ENCODE measurements at regions not wholly inside any gene's neighbourhood (a gene's known extent, or its start where the extent isn't known, plus 50 kb on each side); places are given as distances from the start of the nearest gene placed in this dataset.

DNA sequence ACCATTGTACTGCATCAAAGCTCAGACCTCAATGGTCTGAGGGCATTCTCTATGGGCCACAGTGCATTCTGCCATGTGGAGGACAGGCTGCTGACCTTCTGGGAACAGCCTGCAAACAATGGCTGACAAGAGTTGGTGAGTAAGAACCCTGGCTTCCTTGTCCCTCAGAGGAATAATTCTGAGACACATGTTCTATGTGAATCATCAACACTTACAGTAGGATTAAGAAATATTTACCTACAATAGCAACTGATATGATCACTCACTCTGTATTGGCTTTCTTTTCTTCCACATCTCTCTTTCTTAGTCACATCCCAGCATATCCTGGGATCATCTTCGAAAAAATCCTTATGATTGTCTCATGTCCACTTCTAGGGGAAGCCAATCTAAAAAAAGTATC is 306.5 kb upstream of the ITGA1 start:
- Histone ChIP-seq H3K27me3 (replicated peaks) (no peaks in the 10 kb centered on the region), H3K4me3 (ENCODE audit: low read depth, low read length) (no peak overlapping the region), H3K27ac (no peak overlapping the region), H3K36me3 (replicated peaks) (no peaks in the 10 kb centered on the region)
- DNase-seq = no peak
- TF ChIP-seq, protein P1, sequence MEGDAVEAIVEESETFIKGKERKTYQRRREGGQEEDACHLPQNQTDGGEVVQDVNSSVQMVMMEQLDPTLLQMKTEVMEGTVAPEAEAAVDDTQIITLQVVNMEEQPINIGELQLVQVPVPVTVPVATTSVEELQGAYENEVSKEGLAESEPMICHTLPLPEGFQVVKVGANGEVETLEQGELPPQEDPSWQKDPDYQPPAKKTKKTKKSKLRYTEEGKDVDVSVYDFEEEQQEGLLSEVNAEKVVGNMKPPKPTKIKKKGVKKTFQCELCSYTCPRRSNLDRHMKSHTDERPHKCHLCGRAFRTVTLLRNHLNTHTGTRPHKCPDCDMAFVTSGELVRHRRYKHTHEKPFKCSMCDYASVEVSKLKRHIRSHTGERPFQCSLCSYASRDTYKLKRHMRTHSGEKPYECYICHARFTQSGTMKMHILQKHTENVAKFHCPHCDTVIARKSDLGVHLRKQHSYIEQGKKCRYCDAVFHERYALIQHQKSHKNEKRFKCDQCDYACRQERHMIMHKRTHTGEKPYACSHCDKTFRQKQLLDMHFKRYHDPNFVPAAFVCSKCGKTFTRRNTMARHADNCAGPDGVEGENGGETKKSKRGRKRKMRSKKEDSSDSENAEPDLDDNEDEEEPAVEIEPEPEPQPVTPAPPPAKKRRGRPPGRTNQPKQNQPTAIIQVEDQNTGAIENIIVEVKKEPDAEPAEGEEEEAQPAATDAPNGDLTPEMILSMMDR (IDR thresholded peaks at IDR 0.05; ENCODE audit: low read depth, low read length, missing control alignments) = no peak
- in situ Hi-C loops (cut with HindIII; ENCODE audit: low pct_ligation_motif_present, low sequenced_read_pairs) = no loop called here

DNA sequence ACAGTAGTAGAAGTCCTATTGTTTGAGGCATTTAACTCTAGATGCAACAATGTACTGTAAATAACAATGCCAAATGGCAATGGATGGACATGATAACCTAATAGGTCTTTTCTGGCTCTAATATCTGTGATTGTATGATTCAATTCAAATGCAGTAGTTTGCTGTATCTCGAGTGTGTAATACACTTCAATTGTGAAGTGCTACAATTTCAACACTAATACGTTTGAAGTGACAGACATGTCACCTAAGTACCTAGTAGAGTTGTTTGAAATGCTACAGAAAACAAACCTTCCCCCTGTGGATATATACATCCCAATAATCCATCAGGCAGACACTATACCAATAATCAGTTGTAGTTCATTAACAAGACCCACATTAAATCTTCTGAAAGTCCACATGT is 305.9 kb upstream of the ITGA1 start:
- DNase-seq = no peak
- H3K27me3 ChIP-seq (replicated peaks) = no peaks in the 10 kb centered on the region
- in situ Hi-C loops (cut with HindIII; ENCODE audit: low pct_ligation_motif_present, low sequenced_read_pairs) = no loop called here
- TF ChIP-seq, protein P1 (IDR thresholded peaks at IDR 0.05; ENCODE audit: low read depth, low read length, missing control alignments) = no peak
- H3K4me3 ChIP-seq (ENCODE audit: low read depth, low read length) = no peak overlapping the region
- H3K27ac ChIP-seq = no peak overlapping the region
- H3K36me3 ChIP-seq (replicated peaks) = no peaks in the 10 kb centered on the region

DNA sequence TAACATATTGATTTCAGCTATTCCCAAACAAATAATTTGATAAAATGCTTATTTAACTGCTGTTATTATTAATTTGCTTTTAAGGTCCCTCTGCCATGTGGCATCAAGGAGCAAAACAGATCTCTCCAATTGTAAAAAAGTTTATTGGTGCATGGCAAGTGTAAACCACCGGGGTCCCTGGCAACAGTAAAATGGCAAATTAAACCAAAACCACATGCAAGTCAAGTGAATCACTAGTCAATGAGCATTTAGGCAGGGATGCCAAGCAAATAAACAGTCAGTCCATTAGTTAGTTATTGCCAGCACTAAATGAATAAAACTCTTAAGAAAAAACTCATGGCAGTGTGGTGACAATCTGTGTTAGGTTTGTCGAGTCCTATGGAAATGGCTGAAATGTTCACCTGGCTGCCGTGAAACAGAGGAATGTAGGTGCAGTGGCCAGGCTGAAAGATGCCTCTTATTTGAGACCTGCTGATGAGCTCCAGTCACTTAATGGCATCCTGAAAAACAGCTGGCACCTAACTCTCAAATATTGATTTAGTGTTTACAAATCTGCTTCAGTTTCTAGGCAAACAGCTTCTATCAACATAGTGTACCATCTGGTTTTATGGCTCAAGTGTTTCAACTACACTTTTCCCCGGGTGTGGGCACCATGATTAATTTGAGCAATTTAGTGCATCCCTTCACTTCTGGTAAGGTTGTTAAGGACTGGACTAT is 296.5 kb upstream of the ITGA1 start:
- no peaks in the 10 kb centered on the region for H3K27me3 ChIP-seq (replicated peaks)
- no peak overlapping the region for H3K4me3 ChIP-seq (ENCODE audit: low read depth, low read length)
- no peaks in the 10 kb centered on the region for H3K36me3 ChIP-seq (replicated peaks)
- in situ Hi-C loops (cut with HindIII; ENCODE audit: low pct_ligation_motif_present, low sequenced_read_pairs) = no loop called here
- H3K27ac ChIP-seq = no peak overlapping the region
- TF ChIP-seq, protein P1 (IDR thresholded peaks at IDR 0.05; ENCODE audit: low read depth, low read length, missing control alignments) = no peak
- no peak for DNase-seq

DNA sequence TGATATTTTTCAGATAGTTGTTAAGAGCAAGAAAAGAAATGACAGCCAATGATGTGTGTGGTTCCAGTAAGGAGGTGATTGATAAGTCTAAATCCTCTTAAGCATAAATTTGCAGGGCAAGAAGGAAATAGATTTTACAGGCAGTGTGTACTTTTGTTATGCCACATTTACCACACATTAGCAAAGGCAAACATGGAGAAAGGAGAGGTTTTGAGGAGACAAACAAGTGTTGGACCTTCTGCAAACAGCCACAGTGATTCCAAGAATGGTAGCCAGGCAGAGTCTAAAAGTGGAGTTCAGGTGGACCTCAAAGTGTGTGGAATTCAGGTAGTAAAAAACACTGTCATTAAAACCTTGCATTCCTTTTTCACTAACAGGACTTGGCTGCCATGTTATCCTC is 295.9 kb upstream of the ITGA1 start:
- TF ChIP-seq, protein P1 (IDR thresholded peaks at IDR 0.05; ENCODE audit: low read depth, low read length, missing control alignments) = no peak
- in situ Hi-C loops (cut with HindIII; ENCODE audit: low pct_ligation_motif_present, low sequenced_read_pairs) = no loop called here
- H3K4me3 ChIP-seq (ENCODE audit: low read depth, low read length) = no peak overlapping the region
- H3K27ac ChIP-seq = no peak overlapping the region
- H3K27me3 ChIP-seq (replicated peaks) = no peaks in the 10 kb centered on the region
- no peaks in the 10 kb centered on the region for H3K36me3 ChIP-seq (replicated peaks)
- DNase-seq = no peak

DNA sequence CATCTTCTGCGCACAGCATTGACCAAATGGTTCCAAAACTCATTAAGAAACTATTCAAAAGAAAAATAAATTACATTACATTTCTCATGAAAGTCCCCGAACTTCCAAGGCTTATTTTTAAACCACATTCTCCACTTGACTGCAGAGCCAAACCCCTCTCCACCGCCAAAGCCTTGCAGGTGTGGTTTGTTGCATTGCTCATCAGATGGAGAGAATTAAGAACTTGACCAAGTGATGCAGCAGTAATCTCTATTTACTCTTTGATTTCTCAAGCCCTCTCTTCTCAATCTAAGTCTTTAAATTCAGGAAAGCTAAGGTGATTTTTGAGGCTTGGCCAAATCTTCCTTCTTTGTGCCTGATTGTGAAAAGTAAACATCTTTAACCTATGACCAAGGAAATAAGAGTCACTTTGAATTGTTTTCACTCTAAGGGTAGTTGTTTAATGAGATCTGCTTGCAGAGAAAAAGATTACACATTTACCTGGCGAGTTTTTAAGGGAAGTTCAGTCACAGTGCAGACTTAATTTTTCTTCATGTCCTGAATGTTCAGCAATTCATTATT is 290.5 kb upstream of the ITGA1 start:
- TF ChIP-seq, protein P1 (IDR thresholded peaks at IDR 0.05; ENCODE audit: low read depth, low read length, missing control alignments) = no peak
- in situ Hi-C loops (cut with HindIII; ENCODE audit: low pct_ligation_motif_present, low sequenced_read_pairs) = no loop called here
- no peak for DNase-seq
- H3K4me3 ChIP-seq (ENCODE audit: low read depth, low read length) = no peak overlapping the region
- no peaks in the 10 kb centered on the region for H3K27me3 ChIP-seq (replicated peaks)
- no peaks in the 10 kb centered on the region for H3K36me3 ChIP-seq (replicated peaks)
- no peak overlapping the region for H3K27ac ChIP-seq

DNA sequence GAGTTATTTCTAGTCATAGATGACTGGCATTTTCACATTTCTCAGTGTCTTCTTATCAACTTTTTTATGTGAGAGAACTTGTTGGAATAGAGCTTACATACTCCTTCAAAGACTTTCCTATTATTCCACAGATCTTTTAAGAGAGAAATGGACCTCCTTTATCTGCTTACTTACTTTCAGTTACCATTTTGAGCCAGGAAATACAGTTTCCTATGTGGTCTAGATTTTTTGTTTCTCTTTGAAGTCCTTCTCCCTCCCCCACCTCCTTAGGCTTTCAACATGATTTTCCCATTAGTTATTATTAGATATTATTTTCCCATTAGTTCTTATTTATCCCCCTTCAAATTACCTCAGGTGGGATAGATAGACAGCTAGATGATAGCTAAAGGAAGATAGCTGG is 289.1 kb upstream of the ITGA1 start:
- H3K4me3 ChIP-seq (ENCODE audit: low read depth, low read length) = no peak overlapping the region
- H3K27ac ChIP-seq = no peak overlapping the region
- TF ChIP-seq, protein P1 (IDR thresholded peaks at IDR 0.05; ENCODE audit: low read depth, low read length, missing control alignments) = no peak
- in situ Hi-C loops (cut with HindIII; ENCODE audit: low pct_ligation_motif_present, low sequenced_read_pairs) = no loop called here
- H3K27me3 ChIP-seq (replicated peaks) = no peaks in the 10 kb centered on the region
- DNase-seq = no peak
- no peaks in the 10 kb centered on the region for H3K36me3 ChIP-seq (replicated peaks)
